Epithelial cell of proximal tubule (primary cell): ENCODE measurements at regions not wholly inside any gene's neighbourhood (a gene's known extent, or its start where the extent isn't known, plus 50 kb on each side); places are given as distances from the start of the nearest gene placed in this dataset.

Experiments used
- DNase-seq: peaks from one replicate; pipeline ENCODE4 v3.0.0-alpha.2; 2011; ENCODE audit warnings: low read depth
- H3K4me3 ChIP-seq: 2 replicates; pipeline ENCODE4 v1.5.1; 2011; ENCODE audit warnings: low read depth, mild to moderate bottlenecking, low read length
- TF ChIP-seq, protein P1 (sequence below): conservative IDR thresholded peaks from 2 replicates; pipeline ENCODE4 v1.5.1; 2012; ENCODE audit warnings: low read depth, mild to moderate bottlenecking, low read length

DNA sequence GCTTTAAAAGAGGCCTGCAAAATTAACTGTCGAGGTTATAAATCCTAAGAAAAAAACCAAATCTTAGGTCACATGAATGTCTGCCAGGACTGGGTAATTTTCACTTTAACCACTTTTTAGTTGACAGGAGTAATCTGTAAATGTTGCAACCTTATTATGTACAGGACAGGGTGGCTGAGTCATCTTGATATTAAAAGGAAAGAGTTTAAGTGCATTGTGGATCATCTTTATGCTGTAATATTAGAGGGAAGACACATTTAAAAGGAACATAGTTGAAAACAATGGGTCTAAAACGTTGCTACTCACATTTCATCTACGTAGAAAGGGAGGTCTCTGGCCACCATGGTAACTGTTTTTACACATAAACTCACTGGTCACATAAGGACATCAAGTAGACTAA, 115.5 kb downstream of the LSMEM1 start:
- no peak overlapping the region for H3K4me3 ChIP-seq
- DNase-seq, result no peak
- TF ChIP-seq, protein P1, sequence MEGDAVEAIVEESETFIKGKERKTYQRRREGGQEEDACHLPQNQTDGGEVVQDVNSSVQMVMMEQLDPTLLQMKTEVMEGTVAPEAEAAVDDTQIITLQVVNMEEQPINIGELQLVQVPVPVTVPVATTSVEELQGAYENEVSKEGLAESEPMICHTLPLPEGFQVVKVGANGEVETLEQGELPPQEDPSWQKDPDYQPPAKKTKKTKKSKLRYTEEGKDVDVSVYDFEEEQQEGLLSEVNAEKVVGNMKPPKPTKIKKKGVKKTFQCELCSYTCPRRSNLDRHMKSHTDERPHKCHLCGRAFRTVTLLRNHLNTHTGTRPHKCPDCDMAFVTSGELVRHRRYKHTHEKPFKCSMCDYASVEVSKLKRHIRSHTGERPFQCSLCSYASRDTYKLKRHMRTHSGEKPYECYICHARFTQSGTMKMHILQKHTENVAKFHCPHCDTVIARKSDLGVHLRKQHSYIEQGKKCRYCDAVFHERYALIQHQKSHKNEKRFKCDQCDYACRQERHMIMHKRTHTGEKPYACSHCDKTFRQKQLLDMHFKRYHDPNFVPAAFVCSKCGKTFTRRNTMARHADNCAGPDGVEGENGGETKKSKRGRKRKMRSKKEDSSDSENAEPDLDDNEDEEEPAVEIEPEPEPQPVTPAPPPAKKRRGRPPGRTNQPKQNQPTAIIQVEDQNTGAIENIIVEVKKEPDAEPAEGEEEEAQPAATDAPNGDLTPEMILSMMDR, result no peak

DNA sequence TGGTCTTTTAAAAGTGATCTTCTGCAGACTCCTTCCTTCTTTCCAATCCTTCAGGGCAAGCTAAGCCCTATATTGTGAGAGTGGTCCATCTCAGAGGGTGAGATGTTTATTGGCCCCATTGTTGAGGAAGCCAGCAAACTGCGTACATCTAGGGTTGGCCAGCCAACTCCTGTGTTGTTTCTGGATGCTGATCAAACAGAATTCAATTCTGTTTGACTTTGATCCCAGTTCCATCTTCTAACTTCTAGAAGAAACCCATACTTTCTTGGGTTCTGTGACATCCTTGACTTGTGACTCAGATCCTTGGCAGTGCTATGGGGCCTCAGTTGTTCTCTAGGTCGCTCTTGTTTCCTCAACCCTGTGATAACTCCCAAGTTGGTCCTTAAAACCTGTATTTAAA, 116.2 kb downstream of the LSMEM1 start:
- TF ChIP-seq, protein P1, result no peak
- no peak for DNase-seq
- no peak overlapping the region for H3K4me3 ChIP-seq

DNA sequence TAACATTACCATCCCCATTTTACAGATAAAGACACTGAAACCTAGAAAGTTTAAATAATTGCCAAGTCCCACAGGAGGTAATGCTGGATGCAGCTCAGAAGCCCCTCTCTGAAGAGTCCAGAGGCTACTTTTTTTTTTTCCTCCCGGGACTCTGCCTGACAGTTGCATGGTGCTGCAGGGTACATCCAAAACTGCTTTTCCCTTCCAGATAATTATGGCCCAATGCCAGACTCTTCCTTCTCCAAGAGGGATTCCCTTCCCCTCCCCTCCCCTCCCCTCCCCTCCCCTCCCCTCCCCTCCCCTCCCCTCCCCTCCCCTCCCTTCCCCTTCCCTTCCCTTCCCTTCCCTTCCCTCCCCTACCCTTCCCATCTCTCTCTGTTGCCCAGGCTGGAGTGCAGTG, 122.9 kb downstream of the LSMEM1 start:
- TF ChIP-seq, protein P1, result no peak
- H3K4me3 ChIP-seq, result no peak overlapping the region
- no peak for DNase-seq

DNA sequence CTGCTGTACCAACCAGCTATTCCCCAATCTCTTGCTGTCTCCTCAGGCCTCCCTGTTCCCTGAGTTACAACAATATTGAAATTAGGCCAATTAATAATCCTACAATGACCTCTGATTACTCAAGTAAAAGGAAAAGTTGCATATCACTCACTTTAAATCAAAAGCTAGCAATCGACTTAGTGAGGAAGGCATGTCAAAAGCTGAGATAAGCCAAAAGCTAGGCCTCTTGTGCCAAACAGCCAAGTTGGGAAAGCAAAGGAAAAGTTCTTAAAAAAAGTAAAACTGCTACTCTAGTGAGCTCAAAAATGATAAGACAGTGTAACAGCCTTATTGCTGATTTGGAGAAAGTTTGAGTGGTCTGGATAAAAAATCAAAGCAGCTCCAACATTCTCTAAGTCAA, 129.8 kb downstream of the LSMEM1 start:
- TF ChIP-seq, protein P1, result no peak
- DNase-seq, result no peak

DNA sequence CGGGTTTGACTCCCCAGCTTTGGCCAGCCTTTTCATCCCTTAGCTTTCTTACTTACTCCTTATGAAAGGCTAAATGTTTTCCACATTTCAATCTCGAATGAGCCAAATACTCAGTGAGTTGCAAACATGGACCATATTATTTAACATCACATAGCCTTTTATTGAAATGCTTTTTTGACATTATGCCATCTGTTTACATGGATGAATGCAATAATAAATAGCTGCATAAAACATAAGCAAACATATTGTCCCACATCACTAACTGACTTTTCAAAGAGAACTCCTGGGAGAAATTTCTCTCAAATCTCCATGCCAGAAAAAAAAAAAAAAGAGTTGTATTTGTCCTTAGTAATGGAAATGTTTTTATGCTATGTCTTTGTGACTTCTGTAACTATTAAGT, 134.9 kb downstream of the LSMEM1 start:
- TF ChIP-seq, protein P1, result no peak
- no peak overlapping the region for H3K4me3 ChIP-seq
- DNase-seq, result no peak

More for the DNA sequence above, 129.8 kb downstream of the LSMEM1 start:
- H3K4me3 ChIP-seq, result no peak overlapping the region

DNA sequence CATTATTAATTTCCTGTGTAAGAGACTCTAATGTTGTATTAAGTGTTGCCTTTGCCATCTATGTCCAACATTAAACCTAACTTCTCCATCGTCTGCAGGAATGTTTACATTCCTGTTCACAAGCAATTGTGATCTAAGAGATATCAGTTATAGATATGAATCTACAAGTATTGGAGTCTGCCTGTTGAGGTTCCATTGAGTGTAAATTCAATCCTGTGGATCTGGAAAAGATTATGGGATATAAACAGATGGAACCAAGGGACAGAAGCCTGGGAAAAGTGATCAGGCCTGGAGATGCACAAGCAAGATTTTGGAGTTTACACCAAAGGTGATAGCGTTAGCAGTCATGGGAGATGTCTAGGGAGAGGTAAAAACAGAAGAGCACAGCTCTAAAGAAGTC, 135.5 kb downstream of the LSMEM1 start:
- no peak overlapping the region for H3K4me3 ChIP-seq
- TF ChIP-seq, protein P1, result no peak
- no peak for DNase-seq

DNA sequence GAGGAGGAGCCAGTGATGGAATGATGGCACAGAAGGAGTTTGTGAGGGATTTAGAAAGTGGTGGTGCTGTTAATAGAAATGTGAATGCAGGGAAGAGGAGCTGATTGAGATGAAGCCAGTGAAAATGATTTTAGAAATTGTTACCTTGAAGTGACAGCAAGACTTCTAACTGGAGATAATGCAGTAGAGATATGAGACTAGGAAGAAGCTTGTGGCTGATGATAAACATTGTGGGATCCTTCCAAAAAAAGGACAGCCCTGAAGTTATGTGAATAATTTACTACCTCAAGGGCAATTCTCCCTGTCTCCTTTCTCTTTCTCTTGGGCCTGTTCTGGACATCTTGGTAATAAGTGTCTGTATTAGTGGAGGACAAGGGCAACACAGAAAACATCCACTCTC, 138.6 kb downstream of the LSMEM1 start:
- TF ChIP-seq, protein P1, result no peak
- H3K4me3 ChIP-seq, result no peak overlapping the region
- no peak for DNase-seq
